ENCODE measurements at regions not wholly inside any gene's neighbourhood (a gene's known extent, or its start where the extent isn't known, plus 50 kb on each side); places are given as distances from the start of the nearest gene placed in this dataset.

- DNase-seq (ENCODE audit: extremely low read depth, insufficient read length) = no peak
- Histone ChIP-seq H3K27me3 (replicated peaks; ENCODE audit: control insufficient read depth, insufficient read depth, low read length) (no peaks in the 10 kb centered on the region), H3K4me3 (replicated peaks; ENCODE audit: low read depth, low read length) (no peak overlapping the region), H3K36me3 (ENCODE audit: control insufficient read depth, insufficient read depth, low read length) (no peaks in the 10 kb centered on the region)
- TF ChIP-seq CTCF (IDR thresholded peaks at IDR 0.05; ENCODE audit: insufficient read depth, low read length, poor library complexity, severe bottlenecking) = no peak
Observed at GRCh38 chr6:101222007-101222406, 171.5 kb upstream of the GRIK2 start.

- DNase-seq (ENCODE audit: extremely low read depth, insufficient read length) = no peak
- Histone ChIP-seq H3K27me3 (replicated peaks; ENCODE audit: control insufficient read depth, insufficient read depth, low read length) (no peaks in the 10 kb centered on the region), H3K36me3 (ENCODE audit: control insufficient read depth, insufficient read depth, low read length) (no peaks in the 10 kb centered on the region), H3K4me3 (replicated peaks; ENCODE audit: low read depth, low read length) (no peak overlapping the region)
- TF ChIP-seq CTCF (IDR thresholded peaks at IDR 0.05; ENCODE audit: insufficient read depth, low read length, poor library complexity, severe bottlenecking) = no peak
Observed at GRCh38 chr6:101224751-101225150, 168.8 kb upstream of the GRIK2 start.

- peak; percentile 35 for TF ChIP-seq CTCF (IDR thresholded peaks at IDR 0.05; ENCODE audit: insufficient read depth, low read length, poor library complexity, severe bottlenecking)
- Histone ChIP-seq H3K36me3 (ENCODE audit: control insufficient read depth, insufficient read depth, low read length) (no peaks in the 10 kb centered on the region), H3K4me3 (replicated peaks; ENCODE audit: low read depth, low read length) (no peak overlapping the region), H3K27me3 (replicated peaks; ENCODE audit: control insufficient read depth, insufficient read depth, low read length) (no peaks in the 10 kb centered on the region)
- DNase-seq (ENCODE audit: extremely low read depth, insufficient read length) = no peak
Observed at GRCh38 chr6:101226677-101227135, 166.8 kb upstream of the GRIK2 start.

GRCh38 chr6:101230866-101231265 lies 162.6 kb upstream of the GRIK2 start:
- TF ChIP-seq CTCF (IDR thresholded peaks at IDR 0.05; ENCODE audit: insufficient read depth, low read length, poor library complexity, severe bottlenecking) = no peak
- DNase-seq (ENCODE audit: extremely low read depth, insufficient read length) = no peak
- Histone ChIP-seq H3K36me3 (ENCODE audit: control insufficient read depth, insufficient read depth, low read length) (no peaks in the 10 kb centered on the region), H3K27me3 (replicated peaks; ENCODE audit: control insufficient read depth, insufficient read depth, low read length) (no peaks in the 10 kb centered on the region), H3K4me3 (replicated peaks; ENCODE audit: low read depth, low read length) (no peak overlapping the region)

GRCh38 chr6:101231606-101232235 lies 161.8 kb upstream of the GRIK2 start:
- H3K27me3 ChIP-seq (replicated peaks; ENCODE audit: control insufficient read depth, insufficient read depth, low read length) = no peaks in the 10 kb centered on the region
- no peaks in the 10 kb centered on the region for H3K36me3 ChIP-seq (ENCODE audit: control insufficient read depth, insufficient read depth, low read length)
- no peak overlapping the region for H3K4me3 ChIP-seq (replicated peaks; ENCODE audit: low read depth, low read length)
- no peak for DNase-seq (ENCODE audit: extremely low read depth, insufficient read length)
- TF ChIP-seq CTCF (IDR thresholded peaks at IDR 0.05; ENCODE audit: insufficient read depth, low read length, poor library complexity, severe bottlenecking) = no peak

- H3K27me3 ChIP-seq (replicated peaks; ENCODE audit: control insufficient read depth, insufficient read depth, low read length) = no peaks in the 10 kb centered on the region
- TF ChIP-seq CTCF (IDR thresholded peaks at IDR 0.05; ENCODE audit: insufficient read depth, low read length, poor library complexity, severe bottlenecking) = no peak
- no peaks in the 10 kb centered on the region for H3K36me3 ChIP-seq (ENCODE audit: control insufficient read depth, insufficient read depth, low read length)
- DNase-seq (ENCODE audit: extremely low read depth, insufficient read length) = no peak
- no peak overlapping the region for H3K4me3 ChIP-seq (replicated peaks; ENCODE audit: low read depth, low read length)
Observed at GRCh38 chr6:101232961-101233360, 160.5 kb upstream of the GRIK2 start.
